Endothelial cell of umbilical vein (primary cell): ENCODE measurements at regions not wholly inside any gene's neighbourhood (a gene's known extent, or its start where the extent isn't known, plus 50 kb on each side); places are given as distances from the start of the nearest gene placed in this dataset.

ENCODE experiments used
- FOS ChIP-seq: IDR thresholded peaks from 2 replicates; pipeline ENCODE4 v1.6.1; 2011; ENCODE audit warnings: mild to moderate bottlenecking, low read length, moderate library complexity, borderline replicate concordance; ENCODE audit not compliant: insufficient read depth
- POLR2A ChIP-seq: IDR thresholded peaks from 2 replicates; pipeline ENCODE4 v1.6.1; 2012; ENCODE audit warnings: low read depth, mild to moderate bottlenecking, control low read depth, low read length
- TF ChIP-seq, protein P1 (sequence below), 2 donors: IDR thresholded peaks; 1 replicate in 1 of 2; 2 replicates in 1 of 2; pipeline ENCODE4 v1.5.1; 2011; ENCODE audit warnings: low read length in 2 of 2, mild to moderate bottlenecking in 2 of 2, moderate library complexity in 2 of 2, control low read depth in 1 of 2, inconsistent platforms in 1 of 2, low read depth in 1 of 2; ENCODE audit not compliant: insufficient read depth in 1 of 2; ENCODE audit errors: extremely low read depth in 1 of 2

DNA sequence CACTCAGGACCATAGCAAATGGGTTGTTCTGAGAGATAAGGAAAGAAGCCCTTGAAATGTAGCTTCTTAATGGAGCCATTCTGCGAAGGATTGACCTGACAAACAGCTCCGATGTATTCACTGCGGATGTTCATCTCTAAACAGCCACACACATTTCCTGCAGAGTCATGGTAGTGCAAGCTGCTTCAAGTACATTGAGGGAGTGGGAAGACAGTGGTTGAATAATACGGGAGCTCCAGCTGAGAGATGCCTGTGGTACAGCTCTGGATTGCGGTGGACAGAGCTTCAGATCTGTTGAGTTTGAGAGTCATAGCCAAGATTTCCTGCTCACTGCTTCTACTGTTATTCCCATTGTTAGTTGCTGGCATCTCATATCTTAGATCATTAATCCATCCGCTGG lies 86.6 kb downstream of the ZBTB18 start:
- TF ChIP-seq, protein P1, sequence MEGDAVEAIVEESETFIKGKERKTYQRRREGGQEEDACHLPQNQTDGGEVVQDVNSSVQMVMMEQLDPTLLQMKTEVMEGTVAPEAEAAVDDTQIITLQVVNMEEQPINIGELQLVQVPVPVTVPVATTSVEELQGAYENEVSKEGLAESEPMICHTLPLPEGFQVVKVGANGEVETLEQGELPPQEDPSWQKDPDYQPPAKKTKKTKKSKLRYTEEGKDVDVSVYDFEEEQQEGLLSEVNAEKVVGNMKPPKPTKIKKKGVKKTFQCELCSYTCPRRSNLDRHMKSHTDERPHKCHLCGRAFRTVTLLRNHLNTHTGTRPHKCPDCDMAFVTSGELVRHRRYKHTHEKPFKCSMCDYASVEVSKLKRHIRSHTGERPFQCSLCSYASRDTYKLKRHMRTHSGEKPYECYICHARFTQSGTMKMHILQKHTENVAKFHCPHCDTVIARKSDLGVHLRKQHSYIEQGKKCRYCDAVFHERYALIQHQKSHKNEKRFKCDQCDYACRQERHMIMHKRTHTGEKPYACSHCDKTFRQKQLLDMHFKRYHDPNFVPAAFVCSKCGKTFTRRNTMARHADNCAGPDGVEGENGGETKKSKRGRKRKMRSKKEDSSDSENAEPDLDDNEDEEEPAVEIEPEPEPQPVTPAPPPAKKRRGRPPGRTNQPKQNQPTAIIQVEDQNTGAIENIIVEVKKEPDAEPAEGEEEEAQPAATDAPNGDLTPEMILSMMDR (IDR thresholded peaks at IDR 0.05; ENCODE audit: extremely low read depth in 1 of 2, insufficient read depth in 1 of 2, low read depth in 1 of 2, low read length in 2 of 2) = no peak
- TF ChIP-seq POLR2A = no peak
- TF ChIP-seq FOS = no peak
